Activated naive CD4-positive, alpha-beta T cell treated with anti-CD3 and anti-CD28 coated beads, Interleukin-2, amount 50 U/mL, for 72 hours (primary cell): ENCODE measurements at regions not wholly inside any gene's neighbourhood (a gene's known extent, or its start where the extent isn't known, plus 50 kb on each side); places are given as distances from the start of the nearest gene placed in this dataset.

Experiments used
- ATAC-seq, 2 donors: fragments of 150-1000 bp; cut with Tn5 transposase; 2 replicates each; pipeline ENCODE4 v1.10.0; 2021; ENCODE audit warnings: mild to moderate bottlenecking in 2 of 2, moderate library complexity in 2 of 2
- DNase-seq, 2 donors: peaks; one replicate each; pipeline ENCODE4 v3.0.0; 2021 to 2022; ENCODE audit warnings: low spot score in 2 of 2
- H3K27ac Mint-ChIP-seq, 2 donors: one replicate each; pipeline ENCODE4 v1.8.0; 2022; ENCODE audit warnings: mild to moderate bottlenecking in 2 of 2, mixed read lengths in 2 of 2
- H3K36me3 Mint-ChIP-seq, 2 donors: one replicate each; pipeline ENCODE4 v1.8.0; 2022; ENCODE audit warnings: mixed read lengths in 2 of 2
- H3K9me3 Mint-ChIP-seq, 2 donors: one replicate each; pipeline ENCODE4 v1.8.0; 2022; ENCODE audit warnings: mixed read lengths in 2 of 2

DNA sequence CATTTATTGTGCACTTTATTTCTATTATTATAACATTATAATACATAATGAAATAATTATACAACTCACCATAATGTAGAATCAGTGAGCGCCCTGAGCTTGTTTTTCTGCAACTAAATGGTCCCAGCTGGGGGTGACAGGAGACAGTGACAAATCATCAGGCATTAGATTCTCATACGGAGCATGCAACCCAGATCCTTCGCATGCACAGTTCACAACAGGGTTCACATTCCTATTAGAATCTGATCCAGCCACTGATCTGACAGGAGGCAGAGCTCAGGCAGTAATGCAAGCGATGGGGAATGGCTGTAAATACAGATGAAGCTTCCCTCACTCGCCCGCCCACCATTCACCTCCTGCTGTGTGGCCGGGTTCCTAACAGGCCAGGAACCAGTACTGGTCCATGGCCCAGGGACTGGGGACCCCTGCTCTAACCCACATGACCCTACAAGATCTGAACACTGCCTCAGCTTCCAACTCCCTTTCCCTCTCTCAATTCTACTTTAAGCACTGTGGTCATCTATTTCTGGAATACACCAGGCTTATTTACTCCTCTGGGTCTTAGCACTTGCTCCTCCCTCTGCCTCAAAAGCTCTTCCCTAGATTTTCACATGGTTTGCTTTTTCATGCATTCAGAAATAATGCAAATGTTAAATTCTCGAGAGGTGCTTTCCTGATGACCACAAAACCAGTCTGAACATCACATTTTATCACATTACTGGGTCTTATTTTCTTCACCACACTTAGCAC is 166.8 kb upstream of the HCCS start:
- DNase-seq (no peak), ATAC-seq (no peak)
- Mint-ChIP-seq H3K36me3 (no peaks in the 10 kb centered on the region), H3K9me3 (peaks cover 0 to 3% of the 10 kb centered on the region in 2 donors), H3K27ac (no peak overlapping the region)

DNA sequence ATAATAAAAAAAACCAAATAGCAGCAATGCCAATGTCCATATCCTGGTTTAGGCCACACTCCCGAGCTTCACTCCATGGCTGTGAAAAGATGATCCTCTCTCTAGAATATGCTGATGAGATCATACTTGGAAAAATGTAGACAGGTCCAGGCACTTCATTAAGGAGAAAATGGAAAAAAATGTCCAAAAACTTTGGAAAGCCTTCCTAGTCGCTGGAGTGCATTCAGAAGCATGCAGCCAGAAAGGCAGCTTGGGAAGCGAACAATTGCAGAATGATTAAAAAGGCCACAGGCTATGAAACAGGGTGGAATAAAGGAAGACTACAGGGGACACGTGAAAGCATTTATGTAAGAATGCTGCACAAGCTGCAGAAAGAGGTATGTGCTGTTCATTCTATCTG is 165.6 kb upstream of the HCCS start:
- ATAC-seq: no peak
- no peak for DNase-seq
- Mint-ChIP-seq H3K27ac (no peak overlapping the region), H3K9me3 (peaks cover 3 to 6% of the 10 kb centered on the region in 2 donors), H3K36me3 (no peaks in the 10 kb centered on the region)

DNA sequence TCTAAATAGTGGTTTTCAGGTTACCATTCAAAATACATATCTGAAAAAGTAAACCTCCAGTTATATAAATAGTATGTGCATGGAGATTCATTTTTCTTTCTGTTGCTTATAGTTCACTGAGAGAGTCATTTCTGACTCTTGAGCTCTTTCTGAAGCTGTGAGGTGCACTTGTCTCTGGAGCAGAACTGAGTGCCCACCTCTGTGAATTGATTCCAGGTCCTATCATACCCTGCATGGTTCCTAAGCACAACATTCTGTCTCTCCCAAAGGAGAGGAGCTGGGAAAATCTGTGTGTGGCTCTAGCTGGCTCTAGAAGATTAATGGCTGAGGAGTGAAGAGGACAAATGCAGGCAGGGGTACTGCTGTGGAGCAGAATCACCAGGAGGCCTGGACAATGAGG is 161.6 kb upstream of the HCCS start:
- no peaks in the 10 kb centered on the region for H3K36me3 Mint-ChIP-seq
- no peak for DNase-seq

DNA sequence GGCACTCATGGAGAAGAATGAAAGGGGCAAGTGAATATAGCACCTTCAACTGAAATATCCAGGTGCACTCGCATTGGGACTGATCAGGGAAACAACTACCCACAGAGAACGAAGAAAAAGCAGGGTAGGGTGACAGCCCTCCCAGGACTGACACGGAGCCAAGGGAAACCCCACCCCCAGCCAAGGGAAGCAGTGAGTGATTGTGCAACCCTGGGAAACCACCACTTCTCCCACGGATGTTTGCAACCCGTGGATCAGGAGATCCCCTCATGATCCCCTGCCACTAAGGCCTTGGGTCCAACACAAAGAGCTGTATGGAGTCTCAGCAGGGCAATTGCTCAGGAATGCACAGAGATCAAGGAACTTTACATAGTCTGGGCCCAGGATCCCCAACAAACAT is 158.5 kb upstream of the HCCS start:
- ATAC-seq (no peak), DNase-seq (no peak)
- H3K9me3 Mint-ChIP-seq: peaks cover 18 to 26% of the 10 kb centered on the region in 2 donors
- H3K36me3 Mint-ChIP-seq: peaks cover 7 to 20% of the 10 kb centered on the region in 2 donors
- H3K27ac Mint-ChIP-seq: no peak overlapping the region

More for the DNA sequence above, 161.6 kb upstream of the HCCS start:
- peaks cover 6 to 10% of the 10 kb centered on the region in 2 donors for H3K9me3 Mint-ChIP-seq
- ATAC-seq: no peak
- H3K27ac Mint-ChIP-seq: no peak overlapping the region

DNA sequence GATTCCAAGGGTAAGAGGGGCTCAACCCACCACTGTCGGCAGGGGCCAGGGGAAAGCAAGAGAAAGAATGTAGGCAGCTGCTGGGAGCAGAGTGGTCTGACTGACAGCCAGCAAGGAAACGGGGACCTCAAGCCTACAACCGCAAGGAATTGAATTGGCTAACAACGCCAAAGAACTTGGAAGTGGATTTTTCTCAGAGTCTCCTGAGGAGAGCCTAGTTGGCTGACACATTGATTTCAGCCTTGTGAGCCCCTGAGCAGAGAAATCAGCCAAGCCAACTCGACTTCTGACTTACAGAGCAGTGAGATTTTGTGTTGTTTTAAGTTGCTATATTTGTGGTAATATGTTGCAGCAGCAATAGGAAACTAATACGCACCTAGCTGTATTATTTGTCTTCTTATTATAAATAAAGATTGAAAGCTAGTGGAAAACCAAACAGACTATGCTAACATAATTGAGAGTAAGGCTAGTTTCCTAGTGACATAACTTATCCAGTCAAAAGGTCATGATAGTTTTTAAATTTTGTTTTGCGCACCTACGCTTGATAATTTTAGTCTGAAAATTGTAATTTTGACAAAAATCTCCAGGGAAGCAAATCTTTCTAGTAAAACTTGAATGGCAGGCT is 145.8 kb upstream of the HCCS start:
- H3K27ac Mint-ChIP-seq: no peak overlapping the region

DNA sequence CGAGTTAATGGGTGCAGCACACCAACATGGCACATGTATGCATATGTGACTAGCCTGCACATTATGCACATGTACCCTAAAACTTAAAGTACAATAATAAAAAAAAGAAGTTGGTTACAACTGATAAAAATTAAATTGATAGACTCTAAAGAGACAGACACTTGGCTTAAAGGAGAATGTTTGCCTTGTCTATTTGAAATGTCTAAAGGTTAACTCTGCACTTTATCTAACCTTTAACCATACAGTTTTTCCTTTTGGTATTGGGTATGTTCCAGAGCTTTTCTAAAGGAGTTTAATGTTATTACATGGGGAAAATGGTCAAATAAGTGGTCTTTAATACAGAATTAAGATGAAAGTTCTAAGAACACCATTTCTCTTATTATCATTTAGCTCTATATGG is 145.1 kb upstream of the HCCS start:
- peaks cover 0 to 8% of the 10 kb centered on the region in 2 donors for H3K36me3 Mint-ChIP-seq
- ATAC-seq: no peak
- H3K27ac Mint-ChIP-seq: no peak overlapping the region
- no peak for DNase-seq
- H3K9me3 Mint-ChIP-seq: peaks cover 10 to 13% of the 10 kb centered on the region in 2 donors

More for the DNA sequence above, 145.8 kb upstream of the HCCS start:
- peaks cover 11 to 12% of the 10 kb centered on the region in 2 donors for H3K9me3 Mint-ChIP-seq
- ATAC-seq: no peak
- peaks cover 0 to 8% of the 10 kb centered on the region in 2 donors for H3K36me3 Mint-ChIP-seq
- DNase-seq: no peak

DNA sequence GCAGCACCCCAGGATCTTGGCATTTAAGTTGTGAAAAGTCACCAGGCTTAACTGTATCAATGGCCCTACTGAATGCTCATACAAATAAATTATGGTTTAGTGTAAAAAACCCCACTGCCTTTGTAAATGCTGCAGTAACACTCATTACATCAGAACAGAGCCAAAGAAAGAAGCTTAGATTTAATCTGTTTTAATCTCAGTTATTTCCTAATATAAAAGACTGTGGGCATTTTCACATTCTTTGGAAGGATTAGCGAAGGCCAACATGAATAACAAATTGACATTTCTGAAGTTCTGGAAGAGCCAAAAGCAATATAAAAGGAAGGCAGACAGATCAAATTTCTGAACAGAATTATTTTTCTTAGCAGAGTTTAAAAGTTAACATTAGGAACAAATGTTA is 140.0 kb upstream of the HCCS start:
- DNase-seq (no peak), ATAC-seq (no peak)
- H3K9me3 Mint-ChIP-seq: peaks cover 11 to 12% of the 10 kb centered on the region in 2 donors
- no peak overlapping the region for H3K27ac Mint-ChIP-seq
- peaks cover 0 to 8% of the 10 kb centered on the region in 2 donors for H3K36me3 Mint-ChIP-seq

DNA sequence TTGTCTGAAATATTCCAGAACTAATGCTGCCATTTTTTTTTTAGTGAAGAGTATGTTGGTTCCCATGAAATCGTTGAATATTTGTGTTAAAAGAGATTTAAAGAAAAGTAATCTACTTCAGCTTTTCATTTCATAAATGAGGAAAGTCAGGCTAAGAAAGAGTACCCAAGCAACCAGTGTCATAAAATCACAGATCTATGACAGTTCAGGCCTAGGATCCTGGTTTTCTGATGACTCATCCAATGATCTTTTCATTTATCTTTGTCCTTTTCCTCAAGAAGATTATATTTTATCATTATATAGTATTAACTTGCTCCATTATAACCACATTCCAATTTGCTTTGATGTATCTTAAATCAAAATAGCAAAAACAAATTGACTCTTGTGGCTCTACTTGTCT is 139.4 kb upstream of the HCCS start:
- DNase-seq (no peak), ATAC-seq (no peak)
- H3K9me3 Mint-ChIP-seq: peaks cover 11 to 12% of the 10 kb centered on the region in 2 donors
- H3K36me3 Mint-ChIP-seq: peaks cover 0 to 8% of the 10 kb centered on the region in 2 donors
- no peak overlapping the region for H3K27ac Mint-ChIP-seq

DNA sequence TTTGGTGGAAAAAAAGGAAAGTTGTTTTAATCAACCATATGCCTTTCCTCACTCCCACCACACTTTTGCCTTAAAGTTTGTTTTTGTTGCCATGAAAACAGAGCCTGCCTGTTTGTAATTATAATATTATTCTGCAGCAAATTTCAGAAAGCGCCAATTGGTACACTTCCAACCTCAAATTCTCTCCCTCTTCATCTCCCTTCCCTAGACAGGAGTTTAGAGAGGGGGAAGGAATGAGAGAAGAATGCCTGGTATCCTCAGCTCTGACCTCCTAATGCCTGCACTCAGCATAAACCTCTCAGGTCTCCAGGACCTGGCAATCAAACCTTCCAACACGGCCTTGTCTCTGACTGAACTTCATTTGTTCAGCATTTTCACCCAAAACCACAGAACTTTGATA is 138.4 kb upstream of the HCCS start:
- H3K36me3 Mint-ChIP-seq: peaks cover 0 to 8% of the 10 kb centered on the region in 2 donors
- DNase-seq: no peak
- ATAC-seq: no peak

DNA sequence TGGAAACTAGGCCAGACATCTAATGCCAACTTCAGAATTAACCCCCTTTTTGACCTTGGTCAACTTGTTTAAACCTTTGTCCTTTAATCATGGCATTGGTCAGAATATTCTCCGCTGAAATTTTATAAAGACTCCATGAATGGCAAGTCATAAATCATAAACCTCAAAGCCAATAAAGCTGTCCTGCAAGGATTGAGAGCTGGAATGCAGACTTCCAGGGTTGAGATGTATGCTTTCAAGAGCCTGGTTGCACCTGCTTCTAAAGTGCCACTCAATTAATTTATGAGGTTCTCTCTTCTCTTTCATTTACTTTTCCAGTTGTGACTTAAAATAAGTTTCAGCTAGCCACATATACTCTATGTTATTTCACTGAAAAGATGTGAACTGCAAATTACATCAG is 136.2 kb upstream of the HCCS start:
- no peak for ATAC-seq
- no peaks in the 10 kb centered on the region for H3K36me3 Mint-ChIP-seq
- no peak overlapping the region for H3K27ac Mint-ChIP-seq
- DNase-seq: no peak
- H3K9me3 Mint-ChIP-seq: peaks cover 4 to 5% of the 10 kb centered on the region in 2 donors

More for the DNA sequence above, 138.4 kb upstream of the HCCS start:
- Mint-ChIP-seq H3K27ac (no peak overlapping the region), H3K9me3 (peaks cover 11 to 12% of the 10 kb centered on the region in 2 donors)

DNA sequence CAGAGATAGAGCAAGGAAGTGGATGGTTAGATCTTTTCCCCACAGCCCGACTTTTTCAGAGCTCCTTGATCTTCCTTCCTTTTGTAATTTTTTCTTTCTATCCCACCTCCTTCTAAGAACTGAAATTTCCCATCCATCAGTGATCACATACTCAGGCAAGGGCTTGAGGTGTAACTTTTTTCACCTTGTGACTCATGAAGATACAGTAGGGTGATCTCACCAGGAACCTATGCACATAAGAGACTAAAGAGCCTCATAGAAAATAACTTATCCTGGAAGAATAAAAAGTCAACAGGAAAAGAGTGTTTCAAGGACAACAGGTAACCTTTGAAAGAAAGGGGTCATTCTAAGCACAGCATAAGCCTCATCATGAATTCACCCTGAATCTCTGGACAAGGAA is 131.2 kb upstream of the HCCS start:
- Mint-ChIP-seq H3K9me3 (peaks cover 0 to 3% of the 10 kb centered on the region in 2 donors), H3K36me3 (no peaks in the 10 kb centered on the region), H3K27ac (no peak overlapping the region)
- DNase-seq (no peak), ATAC-seq (no peak)

DNA sequence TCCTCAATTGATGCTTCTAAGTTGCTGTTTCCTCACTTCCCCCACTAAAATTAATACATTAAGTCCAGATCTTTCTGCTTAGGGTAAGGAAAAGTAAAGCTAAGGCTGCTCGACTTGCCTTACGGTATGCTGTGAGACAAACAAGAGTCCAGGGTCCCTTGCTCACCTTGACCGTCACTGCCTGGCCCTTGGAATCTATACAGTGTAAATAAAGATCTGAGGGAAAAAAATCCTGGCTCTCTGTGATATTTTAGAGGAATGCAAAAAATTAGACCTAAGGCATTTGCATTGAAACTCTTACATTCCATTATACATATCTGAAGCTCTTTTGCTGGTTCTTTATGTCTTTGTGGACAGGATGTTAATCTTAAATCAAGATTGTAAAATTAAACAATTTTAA is 129.6 kb upstream of the HCCS start:
- Mint-ChIP-seq H3K27ac (no peak overlapping the region), H3K36me3 (no peaks in the 10 kb centered on the region)

DNA sequence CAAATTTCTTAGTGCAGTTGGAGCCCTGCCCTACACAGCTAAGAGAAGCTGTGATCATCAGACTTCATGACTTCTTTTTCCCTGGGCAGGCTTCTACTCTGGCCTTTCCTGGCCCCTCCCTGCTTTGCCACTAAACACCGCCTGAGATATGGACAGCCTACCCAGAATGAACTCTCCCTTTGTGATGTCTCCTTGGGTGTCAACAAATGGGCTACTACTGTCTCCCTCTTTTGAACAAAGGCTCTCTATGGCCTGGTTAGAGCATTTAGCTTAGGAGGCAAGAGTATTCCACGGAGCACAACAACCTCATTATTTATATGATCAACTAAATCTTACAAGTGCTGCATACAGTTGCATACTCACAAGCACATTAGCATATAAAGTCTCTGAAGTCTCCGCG is 127.6 kb upstream of the HCCS start:
- Mint-ChIP-seq H3K9me3 (peaks cover 0 to 3% of the 10 kb centered on the region in 2 donors), H3K36me3 (no peaks in the 10 kb centered on the region), H3K27ac (no peak overlapping the region)
- DNase-seq: no peak
- ATAC-seq: no peak

More for the DNA sequence above, 129.6 kb upstream of the HCCS start:
- peaks cover 0 to 3% of the 10 kb centered on the region in 2 donors for H3K9me3 Mint-ChIP-seq
- ATAC-seq: no peak
- DNase-seq: no peak

DNA sequence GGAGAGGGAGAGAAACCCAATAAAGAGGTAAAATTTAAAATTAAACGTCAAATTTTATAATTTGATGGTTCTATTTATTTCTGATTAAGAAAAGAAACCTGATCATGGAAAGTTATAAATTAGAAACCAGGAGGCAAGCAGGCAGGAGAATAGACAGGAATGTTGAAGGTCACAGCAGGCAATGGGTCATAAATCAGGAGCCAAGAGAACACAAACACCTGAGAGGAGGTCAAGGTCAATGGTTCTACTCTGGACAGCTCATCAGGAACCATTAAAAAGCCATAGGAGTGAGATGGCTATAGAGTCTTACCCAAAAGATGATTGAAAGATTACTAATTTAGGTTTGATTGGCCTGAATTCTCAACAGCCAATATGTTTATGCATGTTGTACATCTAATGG is 126.9 kb upstream of the HCCS start:
- peaks cover 0 to 3% of the 10 kb centered on the region in 2 donors for H3K9me3 Mint-ChIP-seq
- ATAC-seq (no peak), DNase-seq (no peak)
- H3K36me3 Mint-ChIP-seq: no peaks in the 10 kb centered on the region
- peak overlapping the region in 1 of 2 donors; percentile 47 for H3K27ac Mint-ChIP-seq

DNA sequence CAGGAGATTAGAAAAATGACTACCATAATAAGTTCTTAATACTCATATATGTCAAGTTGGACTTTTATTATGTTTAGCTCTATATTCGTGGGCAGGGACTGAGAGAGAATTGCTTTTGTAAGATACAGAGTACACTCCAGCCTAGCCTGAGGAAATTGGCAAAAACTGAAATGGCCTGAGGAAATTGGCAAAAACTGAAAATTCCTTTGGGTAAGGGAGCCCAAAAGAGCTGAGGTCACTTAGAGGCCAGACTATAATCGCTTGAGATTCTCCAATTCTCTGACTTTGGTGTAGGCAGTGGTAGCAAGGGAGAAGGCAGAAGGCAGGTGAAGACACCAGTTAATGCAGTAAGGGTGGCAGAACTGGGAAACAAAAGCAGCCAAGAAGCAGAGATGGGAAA is 124.5 kb upstream of the HCCS start:
- ATAC-seq (no peak), DNase-seq (no peak)
- Mint-ChIP-seq H3K27ac (no peak overlapping the region), H3K9me3 (peaks cover 0 to 3% of the 10 kb centered on the region in 2 donors), H3K36me3 (no peaks in the 10 kb centered on the region)

DNA sequence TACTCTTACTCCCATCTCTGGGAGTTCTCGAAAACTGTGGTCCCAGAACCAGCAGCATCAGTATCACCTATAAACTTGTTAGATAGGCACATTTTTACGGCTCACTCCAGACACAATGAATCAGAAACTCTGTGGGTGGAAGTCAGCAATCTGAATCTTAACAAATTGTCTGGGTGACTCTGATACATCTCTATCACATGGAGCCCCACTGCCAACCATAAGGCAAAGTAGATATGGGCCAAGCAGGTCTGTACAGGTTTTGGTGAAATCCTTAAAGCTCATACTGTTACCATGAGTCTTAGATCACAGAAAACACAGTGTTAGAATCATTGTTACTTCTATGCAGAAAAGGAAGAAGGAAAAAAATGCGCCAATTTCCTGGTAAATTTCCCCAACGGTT is 122.5 kb upstream of the HCCS start:
- no peak for DNase-seq
- ATAC-seq: no peak
- H3K36me3 Mint-ChIP-seq: no peaks in the 10 kb centered on the region
- H3K9me3 Mint-ChIP-seq: peaks cover 0 to 3% of the 10 kb centered on the region in 2 donors
- H3K27ac Mint-ChIP-seq: no peak overlapping the region

DNA sequence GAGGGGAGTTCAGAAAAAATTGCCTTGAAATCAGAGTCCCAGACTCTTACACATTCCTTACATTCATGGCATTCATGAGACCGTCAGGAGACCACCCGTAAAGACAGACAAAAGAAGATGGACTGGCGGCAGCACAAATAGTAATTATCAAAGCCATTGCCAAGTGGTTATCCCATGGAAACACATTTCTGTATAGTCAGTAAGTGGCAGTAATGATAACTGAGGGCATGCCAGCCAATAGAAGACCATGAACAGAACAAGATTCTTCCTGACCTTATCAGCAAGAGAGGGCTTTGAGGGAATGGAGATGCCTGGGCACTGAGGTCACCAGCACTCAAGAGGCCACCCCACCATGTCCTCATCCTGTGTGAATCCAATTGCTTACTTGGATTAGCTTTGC is 121.7 kb upstream of the HCCS start:
- Mint-ChIP-seq H3K27ac (no peak overlapping the region), H3K9me3 (no peaks in the 10 kb centered on the region), H3K36me3 (no peaks in the 10 kb centered on the region)
- ATAC-seq (no peak), DNase-seq (no peak)

DNA sequence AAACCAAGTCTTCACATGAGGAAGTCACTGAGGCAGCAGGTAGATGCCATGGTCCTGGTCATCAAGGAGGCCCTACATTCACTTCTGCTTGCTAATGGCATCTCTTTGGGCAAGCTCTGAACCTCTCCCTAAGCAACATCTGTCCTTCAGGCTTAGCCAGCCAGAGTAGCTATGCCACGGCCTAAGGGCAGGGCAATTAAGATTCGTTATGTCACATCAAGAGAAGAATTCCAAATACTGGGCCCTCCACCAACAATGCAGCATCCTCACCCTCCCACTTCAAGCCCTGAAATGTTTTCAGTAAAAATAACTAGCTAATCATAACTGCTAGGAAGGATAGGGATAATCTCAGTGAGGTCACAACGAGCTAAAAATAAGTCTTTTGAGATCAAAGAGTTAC is 120.7 kb upstream of the HCCS start:
- DNase-seq (no peak), ATAC-seq (no peak)
- Mint-ChIP-seq H3K36me3 (no peaks in the 10 kb centered on the region), H3K9me3 (no peaks in the 10 kb centered on the region), H3K27ac (no peak overlapping the region)
